ENCODE measurements at regions not wholly inside any gene's neighbourhood (a gene's known extent, or its start where the extent isn't known, plus 50 kb on each side); places are given as distances from the start of the nearest gene placed in this dataset.
A peak's percentile ranks its signal among the peaks of the same experiment; 100 is the strongest.

GRCh38 chr1:234718496-234719453 lies 108.8 kb upstream of the IRF2BP2 start:
- no peak for DNase-seq (ENCODE audit: low spot score)

- no peak for DNase-seq (ENCODE audit: low spot score)
Observed at GRCh38 chr1:234716908-234717375, 107.0 kb upstream of the IRF2BP2 start.

- DNase-seq (ENCODE audit: low spot score), result no peak
Observed at GRCh38 chr1:234715252-234716014, 105.5 kb upstream of the IRF2BP2 start.

- no peak for DNase-seq (ENCODE audit: low spot score)
Observed at GRCh38 chr1:234713859-234714258, 103.9 kb upstream of the IRF2BP2 start.

GRCh38 chr1:234713440-234713839 lies 103.5 kb upstream of the IRF2BP2 start:
- DNase-seq (ENCODE audit: low spot score), result no peak

- no peak for DNase-seq (ENCODE audit: low spot score)
Observed at GRCh38 chr1:234712891-234713305, 102.9 kb upstream of the IRF2BP2 start.

GRCh38 chr1:234710936-234711724 lies 101.2 kb upstream of the IRF2BP2 start:
- no peak for DNase-seq (ENCODE audit: low spot score)

- no peak for DNase-seq (ENCODE audit: low spot score)
Observed at GRCh38 chr1:234710381-234710780, 100.4 kb upstream of the IRF2BP2 start.

GRCh38 chr1:234709473-234710228 lies 99.7 kb upstream of the IRF2BP2 start:
- DNase-seq (ENCODE audit: low spot score), result peak; percentile 26

GRCh38 chr1:234708700-234709395 lies 98.9 kb upstream of the IRF2BP2 start:
- no peak for DNase-seq (ENCODE audit: low spot score)

- no peak for DNase-seq (ENCODE audit: low spot score)
Observed at GRCh38 chr1:234707641-234708040, 97.7 kb upstream of the IRF2BP2 start.

- DNase-seq (ENCODE audit: low spot score), result no peak
Observed at GRCh38 chr1:234706931-234707330, 97.0 kb upstream of the IRF2BP2 start.

GRCh38 chr1:234706199-234706598 lies 96.2 kb upstream of the IRF2BP2 start:
- no peak for DNase-seq (ENCODE audit: low spot score)

- no peak for DNase-seq (ENCODE audit: low spot score)
Observed at GRCh38 chr1:234705615-234706014, 95.6 kb upstream of the IRF2BP2 start.

- no peak for DNase-seq (ENCODE audit: low spot score)
Observed at GRCh38 chr1:234704106-234704887, 94.3 kb upstream of the IRF2BP2 start.

- no peak for DNase-seq (ENCODE audit: low spot score)
Observed at GRCh38 chr1:234702342-234703000, 92.5 kb upstream of the IRF2BP2 start.

GRCh38 chr1:234701737-234702341 lies 91.9 kb upstream of the IRF2BP2 start:
- no peak for DNase-seq (ENCODE audit: low spot score)

- DNase-seq (ENCODE audit: low spot score), result peak; percentile 47
Observed at GRCh38 chr1:234699795-234700665, 90.1 kb upstream of the IRF2BP2 start.

Data from D341Med (cell line).